Activated CD8-positive, alpha-beta T cell treated with anti-CD3 and anti-CD28 coated beads for 36 hours (primary cell): ENCODE measurements at regions not wholly inside any gene's neighbourhood (a gene's known extent, or its start where the extent isn't known, plus 50 kb on each side); places are given as distances from the start of the nearest gene placed in this dataset.
"Not testable (repeated sequence)": the region's sequence is repeated elsewhere in the genome, so short reads cannot be mapped to it uniquely, and the experiment has no call there.

ENCODE experiments used
- ATAC-seq: fragments of 200-7000 bp; cut with Tn5 transposase; one replicate; pipeline ENCODE4 v1.10.0; 2021; ENCODE audit warnings: mild to moderate bottlenecking, moderate library complexity
- CTCF ChIA-PET: fragments of 350-600 bp; sonication (Branson Sonifier 250); formaldehyde crosslinking; loops from one replicate; lab custom pipeline; 2021; ENCODE audit warnings: antibody characterized with exemption; lab: Charles Lee
- POLR2A ChIA-PET: fragments of 350-600 bp; sonication (Branson Sonifier 250); formaldehyde crosslinking; loops from one replicate; lab custom pipeline; 2021; ENCODE audit warnings: antibody characterized with exemption; lab: Charles Lee
- DNase-seq: peaks from one replicate; pipeline ENCODE4 v3.0.0-alpha.2; 2020
- H3K27ac Mint-ChIP-seq: one replicate; pipeline ENCODE4 v1.8.0; 2021; ENCODE audit warnings: mild to moderate bottlenecking, mixed read lengths
- H3K27me3 Mint-ChIP-seq: one replicate; pipeline ENCODE4 v1.8.0; 2021; ENCODE audit warnings: mixed read lengths
- H3K36me3 Mint-ChIP-seq: one replicate; pipeline ENCODE4 v1.8.0; 2021; ENCODE audit warnings: low read depth, mixed read lengths
- H3K4me1 Mint-ChIP-seq: one replicate; pipeline ENCODE4 v1.8.0; 2021; ENCODE audit warnings: low read depth, mixed read lengths
- H3K4me3 Mint-ChIP-seq: one replicate; pipeline ENCODE4 v1.8.0; 2021; ENCODE audit warnings: mild to moderate bottlenecking, moderate library complexity, mixed read lengths
- H3K9me3 Mint-ChIP-seq: one replicate; pipeline ENCODE4 v1.8.0; 2021; ENCODE audit warnings: mixed read lengths
- CTCF ChIP-seq: fragments of 200-600 bp; IDR thresholded peaks from one replicate; pipeline ENCODE4 v1.8.0; 2022; ENCODE audit warnings: antibody characterized with exemption, mild to moderate bottlenecking
- intact Hi-C: fragments of 100-400 bp; cut with micrococcal nuclease; formaldehyde crosslinking; loops from one replicate; pipeline ENCODE4 v1.10.0; 2022

- DNase-seq (no peak), ATAC-seq (no peak)
- H3K4me3 Mint-ChIP-seq = no peak overlapping the region
- CTCF ChIA-PET = no interaction called here
- intact Hi-C loops = no loop called here
- POLR2A ChIA-PET = no interaction called here
- no peaks in the 10 kb centered on the region for H3K36me3 Mint-ChIP-seq
- no peaks in the 10 kb centered on the region for H3K27me3 Mint-ChIP-seq
- no peak overlapping the region for H3K27ac Mint-ChIP-seq
- TF ChIP-seq CTCF = no peak
- H3K4me1 Mint-ChIP-seq = no peaks in the 10 kb centered on the region
- no peaks in the 10 kb centered on the region for H3K9me3 Mint-ChIP-seq
Measured at GRCh38 chrX:3440981-3441380, 94.5 kb upstream of the MXRA5 start.

DNA sequence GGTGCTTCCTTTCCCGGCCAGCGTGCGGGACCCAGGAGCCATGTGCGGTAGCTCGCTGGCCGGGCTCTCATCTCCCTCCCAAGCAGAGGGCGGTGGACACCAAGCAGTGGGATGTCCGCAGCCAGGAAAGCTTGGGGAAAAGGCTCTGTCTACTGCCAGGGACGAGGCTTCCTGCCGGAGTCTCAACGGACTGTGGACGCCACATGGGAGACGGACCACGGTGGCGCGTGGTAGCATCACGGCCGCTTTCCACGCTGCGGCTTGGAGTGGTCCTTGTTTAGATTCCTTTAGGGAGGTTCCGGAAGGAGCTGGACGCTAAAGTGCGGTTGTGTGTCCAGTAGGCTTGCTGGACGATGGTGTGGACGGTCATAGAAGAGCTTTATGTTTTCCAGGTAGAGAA lies 89.5 kb upstream of the MXRA5 start:
- POLR2A ChIA-PET, H3K27ac Mint-ChIP-seq, ATAC-seq, DNase-seq, H3K9me3 Mint-ChIP-seq, H3K4me3 Mint-ChIP-seq, CTCF ChIA-PET, H3K4me1 Mint-ChIP-seq, H3K27me3 Mint-ChIP-seq, intact Hi-C loops, H3K36me3 Mint-ChIP-seq: not testable (repeated sequence)

- H3K4me1 Mint-ChIP-seq = no peaks in the 10 kb centered on the region
- intact Hi-C loops = no loop called here
- TF ChIP-seq CTCF = no peak
- ChIA-PET POLR2A (no interaction called here), CTCF (no interaction called here)
- no peak for DNase-seq
- H3K36me3 Mint-ChIP-seq = no peaks in the 10 kb centered on the region
- H3K27me3 Mint-ChIP-seq = no peaks in the 10 kb centered on the region
- H3K27ac Mint-ChIP-seq = no peak overlapping the region
- no peak overlapping the region for H3K4me3 Mint-ChIP-seq
- ATAC-seq = no peak
- H3K9me3 Mint-ChIP-seq = no peaks in the 10 kb centered on the region
Measured at GRCh38 chrX:3435057-3435456, 88.6 kb upstream of the MXRA5 start.

DNA sequence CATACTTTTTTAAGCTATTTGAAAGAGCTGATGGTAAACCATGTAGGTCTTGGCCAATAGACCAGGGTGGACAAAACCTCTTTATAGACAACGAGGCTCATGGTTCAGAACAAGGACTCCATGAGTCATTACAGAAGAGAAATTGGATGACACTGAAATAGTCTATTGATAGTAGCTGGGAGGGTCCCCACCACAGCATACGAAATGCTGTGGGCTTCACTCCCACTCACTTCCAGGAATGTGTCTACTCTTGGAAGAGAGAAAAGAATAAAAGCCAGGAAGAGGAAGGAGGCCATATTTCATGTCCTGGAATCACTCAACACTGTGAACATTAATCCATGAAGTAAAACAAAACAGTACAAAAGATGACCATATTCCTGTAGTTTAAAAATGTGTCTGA lies 82.3 kb upstream of the MXRA5 start:
- intact Hi-C loops = no loop called here
- DNase-seq (no peak), ATAC-seq (no peak)
- Mint-ChIP-seq H3K27ac (no peak overlapping the region), H3K36me3 (no peaks in the 10 kb centered on the region), H3K4me1 (no peaks in the 10 kb centered on the region), H3K27me3 (no peaks in the 10 kb centered on the region), H3K4me3 (no peak overlapping the region), H3K9me3 (no peaks in the 10 kb centered on the region)
- POLR2A ChIA-PET = no interaction called here
- CTCF ChIA-PET = no interaction called here
- no peak for TF ChIP-seq CTCF

DNA sequence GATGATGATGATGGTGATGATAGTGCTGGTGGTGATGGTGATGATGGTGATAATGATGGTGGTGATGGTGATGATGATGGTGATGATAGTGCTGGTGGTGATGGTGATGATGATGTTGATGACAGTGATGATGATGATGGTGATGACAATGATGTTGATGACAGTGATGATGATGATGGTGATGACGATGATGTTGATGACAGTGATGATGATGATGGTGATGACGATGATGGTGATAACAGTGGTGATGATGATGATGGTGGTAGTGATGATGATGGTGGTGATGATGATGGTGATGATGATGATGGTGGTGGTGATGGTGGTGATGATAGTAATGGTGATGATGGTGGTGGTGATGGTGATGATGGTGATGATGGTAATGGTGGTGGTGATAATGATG lies 80.1 kb upstream of the MXRA5 start:
- CTCF ChIA-PET = no interaction called here
- no peak for DNase-seq
- no peak overlapping the region for H3K4me3 Mint-ChIP-seq
- H3K27ac Mint-ChIP-seq = no peak overlapping the region
- POLR2A ChIA-PET = no interaction called here
- intact Hi-C loops = no loop called here
- H3K36me3 Mint-ChIP-seq = no peaks in the 10 kb centered on the region
- ATAC-seq = no peak
- no peaks in the 10 kb centered on the region for H3K9me3 Mint-ChIP-seq
- no peaks in the 10 kb centered on the region for H3K27me3 Mint-ChIP-seq
- TF ChIP-seq CTCF = no peak
- no peaks in the 10 kb centered on the region for H3K4me1 Mint-ChIP-seq

GRCh38 chrX:3425031-3425430 lies 78.6 kb upstream of the MXRA5 start:
- intact Hi-C loops = no loop called here
- CTCF ChIA-PET = no interaction called here
- no peaks in the 10 kb centered on the region for H3K36me3 Mint-ChIP-seq

More at GRCh38 chrX:3425031-3425430, 78.6 kb upstream of the MXRA5 start:
- Mint-ChIP-seq H3K4me1 (no peaks in the 10 kb centered on the region), H3K27me3 (no peaks in the 10 kb centered on the region), H3K4me3 (no peak overlapping the region), H3K27ac (no peak overlapping the region), H3K9me3 (no peaks in the 10 kb centered on the region)
- ATAC-seq (no peak), DNase-seq (no peak)
- POLR2A ChIA-PET = no interaction called here
- no peak for TF ChIP-seq CTCF
